Body of pancreas (tissue), 4 donors: ENCODE measurements at regions not wholly inside any gene's neighbourhood (a gene's known extent, or its start where the extent isn't known, plus 50 kb on each side); places are given as distances from the start of the nearest gene placed in this dataset.
"Not testable (repeated sequence)": the region's sequence is repeated elsewhere in the genome, so short reads cannot be mapped to it uniquely, and the experiment has no call there.

ENCODE experiments used
- ATAC-seq: fragments of 150-250 bp; one replicate; pipeline ENCODE4 v1.9.1; 2016
- DNase-seq, 4 donors: peaks; one replicate each; pipeline ENCODE4 v3.0.0-alpha.2; 2019
- H3K27ac ChIP-seq, 4 donors: fragments of 200-600 bp; sonication (generic); 1 replicate in 3 of 4; 2 replicates in 1 of 4; pipeline versions ENCODE4 v1.5.1 to v1.6.1; 2016 to 2019; ENCODE audit warnings: mild to moderate bottlenecking in 1 of 4, mixed read lengths in 1 of 4, moderate library complexity in 1 of 4
- H3K27me3 ChIP-seq, 2 donors: fragments of 200-600 bp; sonication (generic); one replicate each; pipeline ENCODE4 v1.6.0; 2016; ENCODE audit warnings: mild to moderate bottlenecking in 1 of 2
- H3K36me3 ChIP-seq, 2 donors: fragments of 200-600 bp; sonication (generic); replicated peaks in 1 of 2; 2 replicates each; pipeline ENCODE4 v1.5.1; 2016; ENCODE audit warnings: low read depth in 2 of 2; ENCODE audit not compliant: insufficient read depth in 1 of 2
- H3K4me1 ChIP-seq: fragments of 200-600 bp; sonication (generic); one replicate; pipeline ENCODE4 v1.6.0; 2016
- H3K4me3 ChIP-seq, 2 donors: fragments of 200-600 bp; sonication (generic); 1 replicate in 1 of 2; 2 replicates in 1 of 2; pipeline ENCODE4 v1.5.1; 2016 to 2019
- H3K9me3 ChIP-seq, 3 donors: fragments of 200-600 bp; sonication (generic); 1 replicate in 2 of 3; 2 replicates in 1 of 3; pipeline ENCODE4 v1.5.1; 2016
- CTCF ChIP-seq, 7 experiments: fragments of 450-650 bp in 4 of 7; fragments of 200-600 bp in 3 of 7; sonication (generic) in 3 of 7; IDR thresholded peaks; one replicate each; pipeline ENCODE4 v1.5.1; 2016 to 2019; ENCODE audit warnings: antibody characterized with exemption in 7 of 7
- POLR2A ChIP-seq, 3 donors: fragments of 450-650 bp; IDR thresholded peaks; one replicate each; pipeline ENCODE4 v1.6.1; 2016; ENCODE audit warnings: antibody characterized with exemption in 3 of 3, mild to moderate bottlenecking in 2 of 3
- WGBS, 2 donors: methylation state at CpG; one replicate each; pipeline ENCODE4 v1.1.5; 2017; 5-methylcytosine and 5-hydroxymethylcytosine counted together
- intact Hi-C: fragments of 100-400 bp; cut with DNase I; formaldehyde crosslinking; loops from one replicate; pipeline ENCODE4 v1.15.1; 2023

- 55 to 61% methylated on average over 7 of the region's 7 CpGs for WGBS, 2 donors
- Histone ChIP-seq H3K9me3 (no peaks in the 10 kb centered on the region), H3K4me3 (no peak overlapping the region), H3K27me3 (no peaks in the 10 kb centered on the region), H3K4me1 (no peaks in the 10 kb centered on the region), H3K36me3 (no peaks in the 10 kb centered on the region), H3K27ac (no peak overlapping the region)
- intact Hi-C loops, result no loop called here
- no peak for ATAC-seq
- DNase-seq, result no peak
- TF ChIP-seq POLR2A (IDR thresholded peaks at IDR 0.05) (no peak), CTCF (IDR thresholded peaks at IDR 0.05) (no peak)
Measured at GRCh38 chr18:41871229-41872000, 83.6 kb upstream of the PIK3C3 start.

- H3K4me3 ChIP-seq, result no peak overlapping the region
- no peaks in the 10 kb centered on the region for H3K27me3 ChIP-seq
- intact Hi-C loops, result no loop called here
- TF ChIP-seq POLR2A (IDR thresholded peaks at IDR 0.05) (no peak), CTCF (IDR thresholded peaks at IDR 0.05) (no peak)
- H3K36me3 ChIP-seq, result no peaks in the 10 kb centered on the region
- no peak overlapping the region for H3K27ac ChIP-seq
- no peak for ATAC-seq
- H3K4me1 ChIP-seq, result no peaks in the 10 kb centered on the region
- no peaks in the 10 kb centered on the region for H3K9me3 ChIP-seq
- no peak for DNase-seq
Measured at GRCh38 chr18:41870817-41871216, 84.2 kb upstream of the PIK3C3 start.

- H3K27ac ChIP-seq, result no peak overlapping the region
- H3K4me3 ChIP-seq, result no peak overlapping the region
- H3K27me3 ChIP-seq, result no peaks in the 10 kb centered on the region
- ATAC-seq (no peak), DNase-seq (no peak)
- TF ChIP-seq CTCF (IDR thresholded peaks at IDR 0.05) (no peak), POLR2A (IDR thresholded peaks at IDR 0.05) (no peak)
- H3K4me1 ChIP-seq, result no peaks in the 10 kb centered on the region
- WGBS, 2 donors, result 78 to 83% methylated on average over 2 of the region's 2 CpGs
- intact Hi-C loops, result no loop called here
- H3K9me3 ChIP-seq, result no peaks in the 10 kb centered on the region
- H3K36me3 ChIP-seq, result no peaks in the 10 kb centered on the region
Measured at GRCh38 chr18:41870191-41870590, 84.8 kb upstream of the PIK3C3 start.

GRCh38 chr18:41865796-41866195 lies 89.2 kb upstream of the PIK3C3 start:
- H3K36me3 ChIP-seq, H3K27me3 ChIP-seq, H3K4me1 ChIP-seq, DNase-seq, H3K27ac ChIP-seq, H3K9me3 ChIP-seq, intact Hi-C loops, ATAC-seq, H3K4me3 ChIP-seq: not testable (repeated sequence)
- 94% methylated on average over 27 of the region's 27 CpGs; no CpG with 5 or more reads in 1 of the 2 donors for WGBS, 2 donors

- Histone ChIP-seq H3K27me3 (no peaks in the 10 kb centered on the region), H3K27ac (no peak overlapping the region)
- no peak for ATAC-seq
Measured at GRCh38 chr18:41864216-41864615, 90.8 kb upstream of the PIK3C3 start.

More at GRCh38 chr18:41864216-41864615, 90.8 kb upstream of the PIK3C3 start:
- H3K4me1 ChIP-seq, result no peaks in the 10 kb centered on the region
- no peaks in the 10 kb centered on the region for H3K9me3 ChIP-seq
- TF ChIP-seq CTCF (IDR thresholded peaks at IDR 0.05), result no peak
- DNase-seq, result no peak
- no peaks in the 10 kb centered on the region for H3K36me3 ChIP-seq
- H3K4me3 ChIP-seq, result no peak overlapping the region
- WGBS, 2 donors, result 50 to 59% methylated on average over 3 of the region's 3 CpGs
- intact Hi-C loops, result no loop called here
